ENCODE measurements at regions not wholly inside any gene's neighbourhood (a gene's known extent, or its start where the extent isn't known, plus 50 kb on each side); places are given as distances from the start of the nearest gene placed in this dataset.
"Not testable (repeated sequence)": the region's sequence is repeated elsewhere in the genome, so short reads cannot be mapped to it uniquely, and the experiment has no call there.

- TF ChIP-seq CTCF (conservative IDR thresholded peaks at IDR 0.05 in 1 of 2, IDR thresholded peaks at IDR 0.05 in 1 of 2; ENCODE audit: low read depth in 1 of 2, low read length in 2 of 2) (no peak), EZH2 (IDR thresholded peaks at IDR 0.05; ENCODE audit: low read length, missing control alignments) (no peak)
These were observed 225.0 kb upstream of the SEMA3C start for GRCh38 chr7:81143856-81144255.

GRCh38 chr7:81141257-81142205 is 222.7 kb upstream of the SEMA3C start:
- H3K79me2 ChIP-seq (ENCODE audit: control insufficient read depth, insufficient read depth, low read length); H3K36me3 ChIP-seq (ENCODE audit: control insufficient read depth, insufficient read depth, low read length); H3K9ac ChIP-seq (ENCODE audit: insufficient read depth, low read length); H2AFZ ChIP-seq (ENCODE audit: low read length); DNase-seq (ENCODE audit: low read depth in 2 of 2); H3K4me1 ChIP-seq (ENCODE audit: control insufficient read depth, extremely low read depth, insufficient read depth, low read length); H3K27me3 ChIP-seq (ENCODE audit: control insufficient read depth, insufficient read depth, low read length); H3K27ac ChIP-seq (ENCODE audit: insufficient read depth, low read length); H3K9me3 ChIP-seq (ENCODE audit: control insufficient read depth, insufficient read depth, low read depth, low read length); H3K4me2 ChIP-seq (ENCODE audit: extremely low read depth, insufficient read depth, low read length); H3K4me3 ChIP-seq (replicated peaks in 1 of 4; ENCODE audit: control extremely low read depth in 1 of 4, insufficient read depth in 1 of 4, low read depth in 3 of 4, low read length in 4 of 4); H4K20me1 ChIP-seq (ENCODE audit: control insufficient read depth, extremely low read depth, insufficient read depth, low read length): not testable (repeated sequence)

More at GRCh38 chr7:81143856-81144255, 225.0 kb upstream of the SEMA3C start:
- DNase-seq (ENCODE audit: low read depth in 2 of 2) = no peak
- Histone ChIP-seq H3K4me2 (ENCODE audit: extremely low read depth, insufficient read depth, low read length) (no peak overlapping the region), H3K79me2 (ENCODE audit: control insufficient read depth, insufficient read depth, low read length) (no peaks in the 10 kb centered on the region), H3K9me3 (ENCODE audit: control insufficient read depth, insufficient read depth, low read depth, low read length) (no peaks in the 10 kb centered on the region), H3K4me3 (replicated peaks in 1 of 4; ENCODE audit: control extremely low read depth in 1 of 4, insufficient read depth in 1 of 4, low read depth in 3 of 4, low read length in 4 of 4) (no peak overlapping the region), H3K27me3 (ENCODE audit: control insufficient read depth, insufficient read depth, low read length) (no peaks in the 10 kb centered on the region), H3K9ac (ENCODE audit: insufficient read depth, low read length) (no peak overlapping the region), H3K27ac (ENCODE audit: insufficient read depth, low read length) (no peak overlapping the region), H4K20me1 (ENCODE audit: control insufficient read depth, extremely low read depth, insufficient read depth, low read length) (no peaks in the 10 kb centered on the region), H3K4me1 (ENCODE audit: control insufficient read depth, extremely low read depth, insufficient read depth, low read length) (no peaks in the 10 kb centered on the region), H3K36me3 (ENCODE audit: control insufficient read depth, insufficient read depth, low read length) (no peaks in the 10 kb centered on the region), H2AFZ (ENCODE audit: low read length) (no peak overlapping the region)

GRCh38 chr7:81140775-81141174 is 221.9 kb upstream of the SEMA3C start:
- Histone ChIP-seq H4K20me1 (ENCODE audit: control insufficient read depth, extremely low read depth, insufficient read depth, low read length) (no peaks in the 10 kb centered on the region), H3K9me3 (ENCODE audit: control insufficient read depth, insufficient read depth, low read depth, low read length) (no peaks in the 10 kb centered on the region), H3K36me3 (ENCODE audit: control insufficient read depth, insufficient read depth, low read length) (no peaks in the 10 kb centered on the region), H2AFZ (ENCODE audit: low read length) (no peak overlapping the region), H3K4me3 (replicated peaks in 1 of 4; ENCODE audit: control extremely low read depth in 1 of 4, insufficient read depth in 1 of 4, low read depth in 3 of 4, low read length in 4 of 4) (no peak overlapping the region), H3K27me3 (ENCODE audit: control insufficient read depth, insufficient read depth, low read length) (no peaks in the 10 kb centered on the region), H3K9ac (ENCODE audit: insufficient read depth, low read length) (no peak overlapping the region), H3K4me1 (ENCODE audit: control insufficient read depth, extremely low read depth, insufficient read depth, low read length) (no peaks in the 10 kb centered on the region), H3K27ac (ENCODE audit: insufficient read depth, low read length) (no peak overlapping the region), H3K4me2 (ENCODE audit: extremely low read depth, insufficient read depth, low read length) (no peak overlapping the region), H3K79me2 (ENCODE audit: control insufficient read depth, insufficient read depth, low read length) (no peaks in the 10 kb centered on the region)
- TF ChIP-seq EZH2 (IDR thresholded peaks at IDR 0.05; ENCODE audit: low read length, missing control alignments) = no peak
- TF ChIP-seq CTCF (conservative IDR thresholded peaks at IDR 0.05 in 1 of 2, IDR thresholded peaks at IDR 0.05 in 1 of 2; ENCODE audit: low read depth in 1 of 2, low read length in 2 of 2) = no peak
- DNase-seq (ENCODE audit: low read depth in 2 of 2) = no peak

All from fibroblast of lung (primary cell).